RKO (cell line): ENCODE measurements at regions not wholly inside any gene's neighbourhood (a gene's known extent, or its start where the extent isn't known, plus 50 kb on each side); places are given as distances from the start of the nearest gene placed in this dataset.
"Not testable (repeated sequence)": the region's sequence is repeated elsewhere in the genome, so short reads cannot be mapped to it uniquely, and the experiment has no call there.

ENCODE experiments used
- DNase-seq: peaks from one replicate; pipeline ENCODE4 v3.0.0-alpha.2; 2016; ENCODE audit warnings: low spot score

DNA sequence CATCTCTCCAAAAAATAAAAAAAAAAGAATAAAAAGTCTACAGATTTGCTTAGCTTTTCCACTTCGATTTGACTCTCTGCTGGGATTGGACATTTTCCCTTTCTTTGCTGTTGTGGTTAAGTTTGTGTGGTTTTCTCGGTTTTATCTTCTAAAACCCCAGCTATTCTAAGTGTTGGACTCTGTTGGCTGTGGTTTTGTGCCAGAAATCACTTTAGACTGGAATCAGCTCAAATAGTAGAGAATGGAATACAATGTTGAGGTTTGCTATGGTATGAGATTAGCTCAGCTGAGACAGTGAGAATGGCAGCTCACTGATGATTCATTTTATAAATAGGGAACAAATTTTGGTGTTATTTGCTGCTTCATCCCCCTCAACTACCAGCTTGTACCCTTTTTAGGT is 116.0 kb downstream of the BUB3 start:
- DNase-seq = no peak

DNA sequence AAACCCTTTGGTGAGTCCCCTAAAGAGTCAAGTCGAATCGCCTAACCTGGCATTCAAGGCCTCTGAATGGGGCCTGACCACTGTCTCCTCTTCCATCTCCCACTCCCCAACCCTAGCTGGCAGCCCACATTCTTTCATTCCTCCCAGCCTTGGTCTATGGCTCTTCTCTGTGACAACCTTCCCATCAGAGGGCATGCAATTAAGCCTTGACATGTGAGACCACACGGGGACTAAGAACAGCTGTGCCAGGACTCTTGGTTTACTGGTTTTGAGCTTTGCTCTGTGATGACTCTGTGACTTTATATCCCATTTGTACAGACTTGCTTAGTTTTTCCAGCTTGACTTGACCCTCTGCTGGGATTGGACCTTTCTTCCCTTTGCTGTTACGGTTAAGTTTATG is 116.6 kb downstream of the BUB3 start:
- DNase-seq = no peak

DNA sequence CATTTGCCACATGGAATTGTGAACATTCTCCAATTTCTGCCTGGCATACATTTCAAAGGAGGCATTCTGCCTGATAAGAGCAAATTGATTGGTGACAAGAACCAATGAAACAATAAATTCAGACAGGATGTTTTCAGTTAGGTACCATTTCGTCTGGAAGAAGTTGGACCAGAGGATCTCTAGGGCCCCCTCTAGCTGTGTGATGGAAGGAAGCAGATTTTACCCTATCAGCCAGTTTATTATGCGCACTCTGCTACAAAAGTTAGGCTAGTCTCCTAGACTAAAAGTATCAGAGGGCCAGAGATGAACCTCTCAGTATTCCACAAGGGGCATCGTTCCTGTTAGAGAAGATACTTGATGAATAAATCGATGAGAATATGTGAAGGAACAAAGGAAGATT is 118.0 kb downstream of the BUB3 start:
- no peak for DNase-seq

DNA sequence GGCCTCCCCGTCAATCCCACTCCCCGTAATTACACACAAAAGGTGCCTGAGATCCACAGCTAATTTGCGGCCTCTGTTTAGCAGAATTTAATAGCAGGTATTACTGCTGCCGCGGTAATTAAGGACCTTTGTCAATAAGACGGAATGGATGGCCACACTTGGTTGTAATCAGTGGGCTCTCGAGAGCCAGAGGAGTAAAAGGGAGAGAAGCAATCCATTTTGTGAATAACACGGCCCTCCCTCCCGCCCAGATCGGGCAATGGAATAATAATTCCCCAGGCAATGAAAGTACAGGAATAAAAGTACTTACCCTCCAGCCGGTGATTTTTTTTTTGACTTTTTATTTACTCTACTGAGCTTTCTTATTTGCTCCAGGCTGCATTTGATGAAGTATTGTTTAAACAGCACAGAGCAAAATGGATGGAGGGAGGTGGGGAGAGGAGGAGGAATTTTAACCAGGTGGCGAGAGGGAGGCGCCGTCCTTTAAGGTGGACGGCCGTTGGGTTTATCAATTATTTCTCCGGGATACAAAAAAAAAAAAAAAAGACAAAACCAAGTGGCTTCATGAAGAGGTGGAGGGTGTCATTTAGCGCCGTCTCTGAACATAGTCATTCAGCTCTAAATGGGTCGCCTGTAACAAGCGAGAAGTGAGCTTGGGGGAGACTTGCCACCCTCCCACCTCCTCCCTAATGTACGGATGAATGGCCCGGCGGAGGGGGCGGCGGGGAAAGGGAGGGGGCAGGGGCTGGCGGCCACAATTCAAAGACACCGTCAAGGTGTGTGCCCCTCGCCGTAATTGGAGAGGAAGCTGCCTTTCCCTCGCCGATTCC is 120.3 kb downstream of the BUB3 start:
- DNase-seq = no peak

DNA sequence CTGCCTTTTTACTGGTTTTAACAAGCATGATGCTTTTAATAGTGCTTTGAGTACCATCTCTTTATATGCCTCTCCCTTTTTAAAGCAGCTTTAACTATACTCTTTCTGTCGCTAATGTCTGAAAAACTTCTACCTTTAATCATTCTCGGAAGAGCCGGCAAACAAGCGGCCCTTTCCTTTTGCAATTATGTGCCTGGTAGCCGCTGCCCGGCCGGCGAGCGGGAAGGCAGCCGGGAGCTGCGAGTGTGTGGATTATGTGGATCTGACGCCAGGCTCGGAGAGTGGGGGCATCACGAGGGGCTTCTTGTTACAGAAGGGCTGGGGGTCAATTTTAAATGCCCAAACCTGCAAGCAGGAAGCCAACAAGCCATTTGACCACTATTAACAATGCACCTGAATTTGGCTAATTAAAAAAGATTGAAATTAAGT is 120.9 kb downstream of the BUB3 start:
- DNase-seq = no peak

DNA sequence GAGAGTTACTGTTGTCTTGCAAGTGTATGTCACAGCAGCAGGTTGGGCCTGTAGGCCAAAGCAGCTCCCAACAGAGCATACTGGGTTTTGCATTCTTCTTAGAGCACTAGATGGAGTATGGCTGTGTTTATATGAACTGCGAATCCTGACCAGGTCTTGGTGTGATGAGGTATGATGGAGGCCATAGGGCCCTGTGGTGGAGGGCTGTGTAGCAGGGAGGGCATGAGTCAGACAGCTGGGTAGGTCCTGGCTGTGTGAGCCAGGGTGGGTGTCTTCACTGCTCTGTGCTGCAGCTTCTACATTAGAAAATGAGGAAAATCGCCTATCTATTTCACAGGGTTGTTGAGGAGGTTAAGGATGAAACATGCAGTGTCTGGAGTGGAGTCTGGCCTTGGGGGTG is 124.2 kb downstream of the BUB3 start:
- no peak for DNase-seq

DNA sequence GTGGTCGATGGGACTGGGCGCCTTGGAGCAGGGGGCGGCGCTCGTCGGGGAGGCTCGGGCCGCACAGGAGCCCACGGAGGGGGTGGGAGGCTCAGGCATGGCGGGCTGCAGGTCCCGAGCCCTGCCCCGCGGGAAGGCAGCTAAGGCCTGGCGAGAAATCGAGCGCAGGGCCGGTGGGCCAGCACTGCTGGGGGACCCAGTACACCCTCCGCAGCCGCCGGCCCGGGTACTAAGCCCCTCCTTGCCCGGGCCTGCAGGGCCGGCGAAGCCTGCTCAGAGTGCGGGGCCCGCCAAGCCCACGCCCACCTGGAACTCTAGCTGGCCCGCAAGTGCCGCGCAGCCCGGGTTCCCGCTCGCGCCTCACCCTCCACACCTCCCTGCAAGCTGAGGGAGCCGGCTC is 129.2 kb downstream of the BUB3 start:
- not testable (repeated sequence) for DNase-seq

DNA sequence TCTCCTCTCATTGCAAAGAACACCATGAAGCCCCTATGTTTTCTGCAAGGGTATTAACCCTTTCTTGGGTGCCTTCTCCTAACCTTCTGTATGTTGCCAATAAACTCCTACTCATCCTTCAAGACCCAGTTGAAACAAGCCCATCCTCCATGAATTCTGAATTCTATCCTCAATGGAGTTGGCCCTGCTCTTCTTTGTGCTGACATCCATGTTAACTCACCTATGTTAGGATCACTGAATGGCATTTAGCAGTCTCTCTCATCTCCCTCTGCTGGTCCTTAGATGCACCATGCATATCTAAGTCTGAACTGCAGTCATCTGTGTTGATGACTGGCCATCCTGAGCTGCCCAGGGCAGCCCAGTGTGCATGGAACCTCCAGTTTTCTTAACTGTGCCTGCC is 129.8 kb downstream of the BUB3 start:
- peak; percentile 52 for DNase-seq

DNA sequence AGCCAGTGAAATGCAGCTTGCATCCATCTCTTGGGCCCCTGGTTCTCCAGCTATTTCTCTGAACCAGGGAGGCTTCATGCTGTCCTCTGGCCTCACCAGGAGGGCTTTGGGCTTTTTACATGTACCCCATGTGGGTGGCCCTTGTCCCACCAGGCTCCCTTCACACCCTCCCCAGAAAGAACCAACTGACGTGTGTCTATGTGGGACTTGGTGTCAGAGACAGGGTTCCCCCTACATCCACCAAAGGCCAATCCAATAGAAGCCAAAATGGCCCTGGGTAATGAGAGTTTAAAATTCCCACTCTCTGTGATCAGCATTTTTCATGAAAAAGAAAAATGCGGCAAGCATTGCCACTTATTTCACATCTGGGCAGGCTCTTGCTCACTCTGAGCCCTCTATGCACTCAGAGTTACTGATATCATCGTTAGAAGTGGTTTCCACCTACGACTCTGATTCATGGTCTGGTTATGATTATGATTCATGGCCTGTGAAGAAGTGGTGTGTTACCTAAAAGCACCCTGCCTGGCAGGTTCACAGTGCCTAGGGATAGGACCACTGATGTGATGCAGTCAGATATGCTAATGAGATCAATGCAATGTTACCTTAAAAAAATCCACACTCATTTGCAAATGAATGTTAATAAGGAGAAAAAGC is 133.5 kb downstream of the BUB3 start:
- DNase-seq = peak; percentile 86

DNA sequence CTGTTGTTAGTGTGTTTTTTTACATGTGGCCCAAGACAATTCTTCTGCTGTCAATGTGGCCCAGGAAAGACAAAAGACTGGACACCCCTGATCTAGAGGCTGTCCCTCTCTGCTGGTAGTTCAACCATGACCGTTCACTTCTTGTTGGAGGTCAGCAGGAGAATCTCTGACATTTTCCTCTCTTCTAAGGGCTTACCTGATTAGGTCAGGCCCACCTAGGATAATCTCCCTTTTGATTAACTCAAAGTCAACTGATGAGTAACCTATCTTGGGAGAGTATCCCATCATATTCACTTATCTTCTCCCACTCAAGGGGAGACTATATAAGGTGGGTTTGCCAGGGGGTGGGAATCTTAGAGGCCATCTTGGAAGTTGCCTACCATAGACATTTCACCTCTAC is 135.2 kb downstream of the BUB3 start:
- DNase-seq = no peak

DNA sequence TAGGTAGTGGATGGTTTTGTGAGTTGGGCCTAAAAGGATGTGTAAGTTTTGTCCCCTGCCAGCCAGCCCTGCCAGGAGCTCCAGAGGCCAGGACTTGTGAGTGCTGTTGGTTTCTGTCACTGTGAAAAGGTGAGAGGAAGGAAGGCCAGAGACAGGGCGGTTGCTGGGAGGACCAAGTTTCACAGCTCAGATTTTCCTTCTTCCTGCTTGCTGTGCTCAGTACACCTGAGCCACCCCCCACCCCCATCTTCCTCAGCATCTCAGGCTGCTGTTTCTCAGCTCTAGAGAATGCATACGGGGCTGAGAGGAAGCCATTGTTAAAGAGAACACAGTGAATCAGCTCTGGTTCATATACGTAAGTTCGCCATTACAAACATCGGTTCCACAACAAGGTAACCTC is 139.9 kb downstream of the BUB3 start:
- DNase-seq = no peak

DNA sequence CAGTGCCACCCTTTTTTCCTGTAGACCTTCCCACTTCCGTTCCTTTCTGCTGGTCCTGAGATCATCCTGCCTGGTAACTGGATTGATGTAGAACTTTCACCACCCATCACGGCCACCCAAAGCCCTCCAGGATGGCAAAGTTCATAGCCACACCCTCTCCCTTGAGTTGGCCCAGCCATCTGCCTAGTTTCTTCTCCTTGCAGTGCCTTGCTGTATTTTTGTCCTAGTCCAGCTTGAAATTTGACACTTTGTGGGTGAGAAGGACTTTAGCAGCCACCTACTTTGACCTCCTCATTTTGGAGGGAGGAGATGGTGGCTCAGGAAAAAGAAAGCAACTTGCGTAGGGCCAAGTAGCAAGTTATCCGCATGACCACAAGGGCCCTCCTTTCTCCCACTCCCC is 140.7 kb downstream of the BUB3 start:
- no peak for DNase-seq

DNA sequence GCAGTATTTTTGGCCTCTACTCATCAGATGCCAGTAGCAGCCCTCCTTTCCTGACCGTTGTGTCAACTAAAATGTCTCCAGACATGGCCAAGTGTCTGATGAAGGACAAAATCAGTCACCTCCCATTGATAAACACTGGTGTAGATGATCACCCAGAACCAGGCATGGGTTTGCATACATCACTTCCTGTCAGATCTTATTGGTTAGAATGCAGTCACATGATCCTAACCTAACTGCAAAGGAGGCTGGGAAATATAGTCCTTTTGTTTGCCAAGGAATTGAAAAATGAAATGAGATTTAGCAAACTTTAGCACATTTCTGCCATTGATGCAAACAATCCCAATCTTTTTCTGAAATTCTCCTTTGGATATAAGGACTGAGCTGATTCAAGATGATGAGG is 141.4 kb downstream of the BUB3 start:
- DNase-seq = no peak

DNA sequence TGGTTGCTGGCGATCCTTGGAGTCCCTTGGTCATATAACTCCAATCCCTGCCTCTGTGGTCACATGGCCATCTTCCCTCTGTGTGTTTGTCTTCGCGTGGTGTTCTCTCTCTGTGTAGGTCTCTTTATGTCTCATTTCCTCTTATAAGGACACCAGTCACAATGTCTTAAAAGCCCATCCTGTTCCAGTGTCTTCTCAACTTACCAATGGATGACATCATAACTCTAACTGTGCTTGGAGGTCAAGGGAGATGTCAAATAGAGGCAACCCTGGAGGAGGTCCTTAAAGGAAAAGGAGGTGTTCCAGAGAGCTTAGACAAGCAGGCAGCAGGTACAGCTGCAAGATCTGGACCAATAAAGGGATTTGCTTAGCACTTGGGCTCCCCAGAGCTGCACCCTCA is 143.0 kb downstream of the BUB3 start:
- no peak for DNase-seq

DNA sequence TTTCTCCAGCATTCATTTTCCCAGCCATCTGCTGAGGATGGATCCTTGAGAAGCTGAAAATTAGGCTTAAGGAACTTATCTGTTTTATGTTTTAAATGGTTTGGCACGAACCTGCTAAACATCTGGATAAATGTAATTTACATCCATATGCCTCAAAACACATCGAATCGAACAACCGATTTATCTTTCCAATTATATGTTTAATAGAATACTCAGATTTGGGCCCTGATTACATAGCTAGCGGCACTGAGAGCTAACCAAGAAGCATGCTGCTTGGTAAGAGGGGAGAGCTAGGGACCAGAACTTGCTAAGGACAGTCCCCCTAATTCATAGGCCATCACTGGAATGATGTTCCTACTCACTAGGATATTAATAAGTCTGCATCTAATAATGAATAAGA is 144.4 kb downstream of the BUB3 start:
- no peak for DNase-seq

DNA sequence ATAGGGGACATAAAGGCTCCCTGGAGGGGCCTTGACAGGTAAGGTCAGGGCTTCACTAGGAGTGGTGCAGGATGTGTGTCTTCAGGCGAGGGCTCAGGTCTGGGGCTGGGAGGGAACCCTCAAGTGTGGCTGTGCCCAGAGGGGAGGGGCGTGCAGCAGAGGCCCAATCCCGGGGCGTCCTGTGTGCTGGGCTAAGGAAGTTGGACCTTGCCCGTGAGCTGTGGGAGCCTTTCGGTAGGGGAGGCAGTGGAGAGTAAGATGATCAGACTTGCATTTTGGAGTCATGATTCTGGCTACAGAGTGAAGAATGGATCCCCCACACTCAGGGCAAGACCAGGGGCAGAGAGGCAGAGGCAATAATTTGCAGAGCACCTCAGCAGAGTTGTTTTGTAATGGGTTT is 145.4 kb downstream of the BUB3 start:
- DNase-seq = no peak

DNA sequence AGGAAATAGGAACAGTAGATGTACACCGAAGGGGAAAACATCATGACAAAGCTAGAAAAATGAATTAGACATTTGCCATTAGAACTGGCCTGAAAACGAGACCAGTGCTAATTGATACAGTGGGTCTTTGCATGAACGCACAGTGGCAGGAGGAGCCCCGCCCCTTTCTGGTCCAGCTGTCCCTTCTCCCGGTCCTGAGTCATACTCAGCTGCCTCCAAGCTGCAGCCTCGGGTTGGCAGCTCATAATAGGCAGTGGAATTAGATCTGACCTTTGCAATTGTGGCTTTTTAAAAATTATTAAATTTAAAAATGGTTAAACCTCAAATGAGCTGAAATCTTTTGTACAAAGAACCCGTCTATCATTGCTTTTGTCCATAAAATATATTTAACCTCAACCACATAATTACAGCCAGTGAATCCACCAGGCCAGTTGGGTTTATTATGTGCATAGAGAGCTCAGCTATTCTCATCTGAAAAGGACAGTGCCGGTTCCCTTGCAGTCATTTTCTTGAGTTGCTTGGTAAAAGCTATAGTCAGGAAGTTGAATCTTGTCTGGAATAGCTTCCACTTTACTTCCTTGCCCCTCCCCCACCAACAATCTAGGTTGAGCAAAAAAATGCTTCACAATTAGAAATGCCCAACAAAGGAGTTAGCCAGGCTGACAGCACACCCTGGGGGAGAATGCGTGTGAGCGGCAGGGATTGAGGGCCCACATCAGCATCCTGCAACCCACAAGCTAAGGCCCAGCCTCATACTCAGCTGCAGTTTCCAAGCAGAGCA is 147.1 kb downstream of the BUB3 start:
- peak; percentile 48 for DNase-seq

DNA sequence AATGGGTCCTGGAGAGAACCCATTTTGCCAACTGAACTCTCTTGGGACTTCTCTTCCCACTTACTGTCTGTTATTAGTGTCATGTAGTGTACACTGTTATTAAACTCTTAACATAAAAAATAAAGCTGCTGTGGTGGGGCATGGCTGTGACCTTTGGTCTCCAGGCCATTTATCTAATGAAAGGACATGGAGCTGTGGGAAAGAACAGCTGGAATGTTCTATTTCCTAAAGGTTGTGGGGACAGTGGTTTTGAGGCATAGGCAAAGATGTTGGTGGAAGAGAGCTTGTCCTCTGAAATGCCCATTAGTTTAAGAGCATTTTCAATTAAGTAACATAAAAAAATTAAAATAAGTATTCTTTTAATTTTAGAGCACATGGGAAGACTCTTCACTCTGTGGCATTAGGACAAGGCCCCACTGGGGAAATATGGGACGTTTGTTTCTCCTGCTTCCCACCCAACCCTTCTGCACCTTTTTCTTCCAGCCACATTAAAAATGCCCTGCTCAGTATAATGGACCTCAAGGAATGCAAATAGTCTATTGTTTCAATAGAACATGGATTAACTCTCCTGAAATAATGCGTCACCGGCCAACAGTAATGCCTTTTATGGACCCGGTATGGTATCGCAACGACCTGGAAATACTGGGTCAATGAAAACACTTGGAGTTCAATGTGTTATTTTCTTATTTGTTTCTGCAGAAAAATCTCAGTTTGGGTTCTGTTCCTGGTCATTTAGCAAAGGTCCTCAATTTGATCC is 149.6 kb downstream of the BUB3 start:
- no peak for DNase-seq

DNA sequence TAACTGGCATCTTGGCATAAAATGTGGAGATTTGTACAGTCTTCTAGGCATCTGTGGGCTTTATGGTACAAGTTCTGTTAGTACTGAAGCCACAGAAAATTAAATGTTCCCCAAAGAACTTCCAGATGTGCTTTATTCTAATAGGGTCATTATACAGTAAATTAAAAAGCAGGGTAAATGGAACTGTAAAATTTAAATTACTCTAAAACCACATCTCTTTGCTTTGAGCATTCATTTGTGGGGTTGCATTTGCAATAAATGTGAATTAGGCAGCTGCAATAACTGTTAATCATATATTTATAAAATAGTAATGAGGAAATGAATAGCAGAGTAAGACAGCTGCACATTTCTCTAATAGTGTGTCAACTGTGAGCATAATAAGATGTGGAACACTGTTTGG is 151.5 kb downstream of the BUB3 start:
- DNase-seq = no peak

DNA sequence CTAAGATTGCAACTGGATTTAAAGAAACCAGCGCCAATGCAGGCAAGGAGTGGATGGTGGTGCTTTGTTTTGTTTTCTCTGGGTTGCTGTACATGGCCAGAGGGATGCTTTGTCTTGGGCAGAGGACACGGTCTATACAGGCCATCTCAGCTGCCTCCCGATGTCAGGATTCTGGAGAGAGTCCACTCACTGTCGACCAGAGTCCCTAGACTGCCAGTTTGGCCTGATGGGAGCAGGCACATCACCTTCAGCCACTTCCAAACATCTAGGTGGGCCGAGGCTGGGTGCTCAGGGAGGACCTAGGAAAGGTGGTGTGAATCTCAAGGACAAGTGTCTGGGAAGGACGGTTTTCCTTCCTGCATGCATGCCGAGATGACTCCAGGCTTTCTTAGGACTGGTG is 152.1 kb downstream of the BUB3 start:
- DNase-seq = no peak

DNA sequence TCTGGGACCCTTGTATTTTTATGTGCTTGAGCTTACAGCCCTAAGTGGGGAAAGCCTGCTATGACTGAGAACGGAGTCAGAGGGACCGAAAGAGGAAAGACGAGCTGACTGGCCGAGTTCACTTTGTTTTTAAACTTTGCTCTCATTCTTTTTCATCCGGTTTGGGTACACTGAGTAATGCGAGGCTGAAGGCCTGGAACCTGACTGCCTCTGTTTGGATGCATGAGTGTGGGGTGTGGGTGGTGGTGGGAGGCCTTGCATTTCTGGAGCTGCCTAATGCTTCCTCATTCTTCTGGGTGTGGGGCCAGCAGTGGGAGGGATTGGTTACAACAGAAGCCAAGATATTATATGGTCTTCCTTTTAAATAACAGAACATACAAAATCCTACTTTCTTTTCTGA is 155.5 kb downstream of the BUB3 start:
- no peak for DNase-seq

DNA sequence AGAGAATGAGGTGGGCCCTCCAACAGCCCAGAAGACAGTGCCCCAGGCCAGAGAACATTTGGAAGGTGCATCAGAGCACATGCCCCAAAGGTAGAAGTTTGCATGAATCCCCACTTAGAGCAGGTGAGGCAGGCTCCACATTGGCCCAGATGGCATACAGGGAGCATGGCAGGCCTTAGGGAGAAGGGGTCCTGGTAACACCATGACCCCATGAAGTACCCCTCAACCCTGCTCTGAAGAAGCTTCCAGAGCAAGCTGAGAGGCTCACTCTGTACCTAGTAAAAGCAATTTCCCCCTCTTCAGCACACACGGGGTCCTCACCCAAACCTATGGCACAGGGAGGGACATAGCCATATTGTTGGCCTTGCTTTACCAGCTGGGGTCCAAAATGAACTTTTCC is 162.6 kb downstream of the BUB3 start:
- no peak for DNase-seq
